OCI-LY7 (cell line): ENCODE measurements at regions not wholly inside any gene's neighbourhood (a gene's known extent, or its start where the extent isn't known, plus 50 kb on each side); places are given as distances from the start of the nearest gene placed in this dataset.
"Not testable (repeated sequence)": the region's sequence is repeated elsewhere in the genome, so short reads cannot be mapped to it uniquely, and the experiment has no call there.

Source experiments
- BruUV-seq: library from RNA; stranded (reverse); fragments of 400-500 nt; replicated peaks from 2 replicates; lab custom pipeline; 2021; lab: Mats Ljungman, UMichigan
- CTCF ChIA-PET: fragments of 300-600 bp; sonication (Branson Sonifier 250); formaldehyde crosslinking; loops from one replicate; lab custom pipeline; 2022; ENCODE audit warnings: antibody characterized with exemption; ENCODE audit not compliant: unreplicated experiment; lab: Charles Lee
- POLR2A ChIA-PET: fragments of 300-600 bp; sonication (Branson Sonifier 250); formaldehyde crosslinking; loops from one replicate; lab custom pipeline; 2022; ENCODE audit warnings: antibody characterized with exemption; lab: Charles Lee
- DNase-seq: peaks from one replicate; pipeline ENCODE4 v3.0.0-alpha.2; 2015; ENCODE audit warnings: low spot score
- H2AFZ ChIP-seq: fragments of 200-600 bp; sonication (generic), shearing (Covaris generic); 2 replicates; pipeline ENCODE4 v1.6.1; 2014; ENCODE audit warnings: mild to moderate bottlenecking, antibody characterized with exemption, low read length, moderate library complexity
- H3K27ac ChIP-seq: fragments of 200-600 bp; sonication (generic); 2 replicates; pipeline ENCODE4 v1.5.1; 2014; ENCODE audit warnings: mixed run types, low read depth, mild to moderate bottlenecking, moderate library complexity, low read length, inconsistent platforms; ENCODE audit not compliant: poor library complexity, severe bottlenecking
- H3K36me3 ChIP-seq: fragments of 200-600 bp; sonication (generic); 2 replicates; pipeline ENCODE4 v1.6.1; 2014; ENCODE audit warnings: mild to moderate bottlenecking, antibody characterized with exemption, low read length, moderate library complexity, mixed read lengths; ENCODE audit not compliant: insufficient read depth
- H3K4me1 ChIP-seq: fragments of 200-600 bp; sonication (generic); 2 replicates; pipeline ENCODE4 v1.5.1; 2014; ENCODE audit warnings: mild to moderate bottlenecking, low read length; ENCODE audit not compliant: insufficient read depth, poor library complexity, severe bottlenecking
- H3K4me2 ChIP-seq: fragments of 200-600 bp; sonication (generic); 2 replicates; pipeline ENCODE4 v1.6.1; 2014; ENCODE audit warnings: mild to moderate bottlenecking, low read length
- H3K4me3 ChIP-seq: fragments of 200-600 bp; sonication (generic); 2 replicates; pipeline ENCODE4 v1.5.1; 2014; ENCODE audit warnings: mild to moderate bottlenecking, low read depth, low read length; ENCODE audit not compliant: poor library complexity, severe bottlenecking
- H3K79me2 ChIP-seq: fragments of 200-600 bp; sonication (generic); 2 replicates; pipeline ENCODE4 v1.6.1; 2016; ENCODE audit warnings: low read depth, mild to moderate bottlenecking, low read length, moderate library complexity, mixed read lengths; ENCODE audit not compliant: insufficient read depth
- H3K9me2 ChIP-seq: fragments of 200-600 bp; sonication (generic); 2 replicates; pipeline ENCODE4 v1.6.1; 2016; ENCODE audit warnings: mild to moderate bottlenecking, low read length, mixed read lengths; ENCODE audit not compliant: insufficient read depth
- H3K9me3 ChIP-seq: fragments of 200-600 bp; sonication (generic); 2 replicates; pipeline ENCODE4 v1.6.1; 2014; ENCODE audit warnings: mild to moderate bottlenecking, mixed run types, low read length, mixed read lengths
- H4K20me1 ChIP-seq: fragments of 200-600 bp; sonication (generic); 2 replicates; pipeline ENCODE4 v1.6.1; 2014; ENCODE audit warnings: mild to moderate bottlenecking, antibody characterized with exemption, low read length, moderate library complexity, mixed read lengths; ENCODE audit not compliant: insufficient read depth
- intact Hi-C: fragments of 100-400 bp; cut with micrococcal nuclease; formaldehyde crosslinking; loops from one replicate; pipeline ENCODE4 v1.10.0; 2022; ENCODE audit not compliant: unreplicated experiment

DNA sequence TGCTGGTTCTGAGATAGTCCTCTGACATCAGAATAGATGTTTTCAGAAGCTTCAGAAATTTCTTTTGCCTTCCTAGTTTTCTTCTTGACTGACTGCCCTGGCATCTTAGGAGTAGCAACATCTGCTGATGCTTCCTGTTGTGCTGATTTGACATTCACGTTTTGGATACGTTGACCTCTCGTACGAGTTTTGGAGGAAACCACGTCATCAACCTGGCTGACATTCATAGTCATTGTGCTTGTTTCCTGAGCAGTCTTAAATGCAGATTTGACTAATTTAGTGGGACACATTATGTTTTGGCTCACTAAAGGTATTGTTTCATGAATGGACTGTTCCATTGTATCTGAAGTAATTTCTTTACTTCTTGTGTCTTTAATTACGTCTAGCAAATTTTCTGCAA, 86.2 kb downstream of the TBR1 start:
- H3K9me2 ChIP-seq, POLR2A ChIA-PET, H3K4me1 ChIP-seq, intact Hi-C loops, H3K4me2 ChIP-seq, BruUV-seq, CTCF ChIA-PET, H2AFZ ChIP-seq, H3K4me3 ChIP-seq, DNase-seq, H3K9me3 ChIP-seq, H4K20me1 ChIP-seq, H3K79me2 ChIP-seq, H3K36me3 ChIP-seq, H3K27ac ChIP-seq: not testable (repeated sequence)

DNA sequence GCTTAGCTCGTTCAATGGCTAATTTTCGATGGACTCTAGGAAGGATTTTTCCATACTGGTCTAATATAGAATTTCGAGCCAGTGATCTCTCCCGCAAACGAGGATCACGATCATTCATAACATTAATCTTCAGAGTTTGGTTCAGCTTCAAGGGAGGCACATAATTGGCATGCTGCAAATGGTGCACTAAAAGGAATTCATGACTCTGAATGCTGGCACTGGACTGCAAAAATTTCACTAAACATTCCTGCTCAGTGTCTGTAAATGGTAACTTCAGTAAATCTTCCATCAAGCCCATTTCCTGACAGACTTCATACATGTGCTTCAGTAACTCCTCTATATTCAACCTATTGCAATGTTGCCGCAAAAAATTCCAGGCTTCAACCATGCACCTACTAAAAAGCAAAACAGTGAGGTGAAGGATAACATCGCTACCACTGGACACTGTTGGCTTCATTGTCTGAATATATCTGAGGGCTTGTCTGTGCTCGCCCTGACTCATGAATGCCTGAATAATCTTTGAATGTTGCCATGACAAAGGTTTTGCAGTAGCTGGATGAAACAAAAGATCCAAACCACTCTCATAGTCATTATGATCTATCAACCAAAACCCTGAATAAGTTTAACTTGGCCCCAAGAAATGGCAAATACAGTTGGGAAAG, 88.7 kb downstream of the TBR1 start:
- H3K9me3 ChIP-seq, H3K4me3 ChIP-seq, H3K4me1 ChIP-seq, BruUV-seq, intact Hi-C loops, CTCF ChIA-PET, H3K4me2 ChIP-seq, H3K9me2 ChIP-seq, DNase-seq, H3K36me3 ChIP-seq, H3K27ac ChIP-seq, POLR2A ChIA-PET, H4K20me1 ChIP-seq, H2AFZ ChIP-seq, H3K79me2 ChIP-seq: not testable (repeated sequence)

DNA sequence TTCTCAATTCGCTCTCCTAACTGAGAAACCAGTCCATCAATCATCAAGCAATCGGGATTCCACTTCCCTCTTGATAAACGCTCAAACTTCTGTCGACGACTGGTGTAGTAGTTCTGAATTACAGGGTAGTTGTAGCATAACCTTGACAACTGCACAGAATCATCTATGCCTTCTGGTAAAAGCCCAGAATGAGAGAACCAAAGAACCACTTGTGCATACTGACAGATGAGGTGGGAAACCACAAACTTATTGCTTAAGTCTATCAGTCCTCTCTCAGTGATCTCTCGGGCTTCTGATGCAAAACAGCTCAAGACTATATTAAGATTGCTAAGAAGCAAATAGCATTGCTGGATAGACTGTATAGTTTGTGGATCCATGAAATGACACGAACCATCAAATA, 89.4 kb downstream of the TBR1 start:
- H3K9me2 ChIP-seq, H2AFZ ChIP-seq, H3K79me2 ChIP-seq, H3K36me3 ChIP-seq, intact Hi-C loops, H3K4me3 ChIP-seq, H3K27ac ChIP-seq, H3K4me2 ChIP-seq, CTCF ChIA-PET, POLR2A ChIA-PET, H3K4me1 ChIP-seq, DNase-seq, H4K20me1 ChIP-seq, BruUV-seq, H3K9me3 ChIP-seq: not testable (repeated sequence)

DNA sequence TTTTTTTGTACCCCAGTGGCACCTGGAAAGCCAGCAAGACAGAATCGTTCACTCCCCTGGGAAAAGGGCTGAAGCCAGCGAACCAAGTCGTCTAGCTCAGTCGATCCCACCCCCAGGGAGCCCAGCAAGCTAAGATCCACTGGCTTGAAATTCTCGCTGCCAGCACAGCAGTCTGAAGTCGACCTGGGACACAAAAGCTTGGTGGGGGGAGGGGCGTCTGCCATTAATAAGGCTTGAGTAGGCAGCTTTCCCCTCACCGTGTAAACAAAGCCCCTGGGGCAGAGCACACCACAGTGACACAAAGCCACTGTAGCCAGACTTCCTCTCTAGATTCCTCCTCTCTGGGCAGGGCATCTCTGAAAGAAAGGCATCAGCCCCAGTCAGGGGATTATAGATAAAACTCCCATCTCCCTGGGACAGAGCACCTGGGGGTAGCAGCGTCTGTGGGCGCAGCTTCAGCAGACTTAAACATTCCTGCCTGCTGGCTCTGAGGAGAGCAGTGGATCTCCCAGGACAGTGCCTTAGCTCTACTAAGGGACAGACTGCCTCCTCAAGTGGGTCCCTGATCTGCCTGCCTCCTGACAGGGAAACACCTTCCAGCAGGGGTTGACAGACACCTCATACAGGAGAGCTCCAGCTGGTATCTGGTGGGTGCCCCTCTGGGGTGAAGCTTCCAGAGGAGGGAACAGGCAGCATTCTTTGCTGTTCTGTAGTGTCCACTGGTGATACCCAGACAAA, 97.4 kb downstream of the TBR1 start:
- intact Hi-C loops, H3K79me2 ChIP-seq, H3K9me3 ChIP-seq, H3K4me3 ChIP-seq, H4K20me1 ChIP-seq, H3K9me2 ChIP-seq, H3K27ac ChIP-seq, H3K4me2 ChIP-seq, H3K36me3 ChIP-seq, CTCF ChIA-PET, BruUV-seq, H3K4me1 ChIP-seq, DNase-seq, H2AFZ ChIP-seq: not testable (repeated sequence)
- POLR2A ChIA-PET = interaction anchor here (0.6 kb wide), 1 partner anchor 337 kb away, joined by 3 read pairs; no protein-coding TSS in a partner anchor
